IPS-18c (cell line): ENCODE measurements at regions not wholly inside any gene's neighbourhood (a gene's known extent, or its start where the extent isn't known, plus 50 kb on each side); places are given as distances from the start of the nearest gene placed in this dataset.

Source experiments
- H3K4me3 ChIP-seq: 2 replicates; pipeline ENCODE4 v1.7.0; 2013; ENCODE audit warnings: low read depth, mild to moderate bottlenecking, low read length, moderate library complexity; ENCODE audit not compliant: insufficient read depth
- H3K9me3 ChIP-seq: one replicate; pipeline ENCODE4 v1.6.1; 2013; ENCODE audit warnings: mild to moderate bottlenecking, low read length, moderate library complexity; ENCODE audit not compliant: control insufficient read depth, insufficient read depth

DNA sequence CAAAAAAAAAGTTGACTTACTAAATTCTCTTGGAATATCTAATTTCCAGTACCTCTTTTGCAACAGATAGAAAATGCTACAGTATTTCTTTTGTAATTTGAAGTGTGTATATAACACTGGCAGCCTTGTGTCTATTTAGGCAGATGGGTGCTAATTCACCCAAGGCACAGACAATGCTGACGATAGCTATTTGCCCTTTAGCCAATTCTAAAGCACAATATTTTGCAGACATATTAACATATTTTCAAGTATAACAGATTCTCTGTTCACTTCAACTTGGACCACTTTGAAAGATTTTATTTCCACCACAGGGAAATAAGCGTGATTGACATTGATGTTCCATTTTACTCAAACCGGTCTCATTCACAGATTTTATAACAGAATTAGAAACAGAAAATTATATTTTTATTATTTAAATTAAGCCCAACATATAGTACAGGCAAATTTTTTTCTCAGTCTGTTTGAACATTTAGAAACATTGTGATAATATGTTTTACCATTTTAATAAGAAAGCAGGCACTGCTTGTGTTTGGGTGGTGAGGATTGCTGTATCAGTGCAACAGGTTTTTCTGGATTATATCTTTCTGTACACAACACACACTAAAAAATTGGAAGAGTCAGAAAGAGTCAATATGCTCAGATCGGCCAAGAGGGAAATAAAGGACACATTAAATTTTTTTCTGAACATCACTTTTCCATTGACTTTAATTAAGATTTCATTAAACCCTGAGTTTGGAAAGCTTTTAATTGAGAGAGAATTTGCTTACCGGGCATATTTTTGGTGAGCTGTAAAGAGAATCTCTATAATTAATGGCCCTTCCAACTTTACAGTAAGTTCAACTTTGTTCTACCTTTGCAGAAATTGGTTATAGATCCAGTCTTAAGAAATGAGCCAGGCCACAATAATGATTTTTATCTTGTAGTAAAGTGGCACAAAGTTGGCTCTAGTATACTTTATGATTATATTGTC, 327.3 kb upstream of the NR2F2 start:
- no peaks in the 10 kb centered on the region for H3K9me3 ChIP-seq

GRCh38 chr15:96005906-96006305, 324.6 kb upstream of the NR2F2 start:
- Histone ChIP-seq H3K9me3 (no peaks in the 10 kb centered on the region), H3K4me3 (no peak overlapping the region)

More for the DNA sequence above, 327.3 kb upstream of the NR2F2 start:
- H3K4me3 ChIP-seq: no peak overlapping the region

- H3K9me3 ChIP-seq: no peaks in the 10 kb centered on the region
- no peak overlapping the region for H3K4me3 ChIP-seq
Measured at GRCh38 chr15:96011136-96011535, 319.4 kb upstream of the NR2F2 start.

- no peak overlapping the region for H3K4me3 ChIP-seq
- no peaks in the 10 kb centered on the region for H3K9me3 ChIP-seq
Measured at GRCh38 chr15:96014939-96015338, 315.6 kb upstream of the NR2F2 start.

GRCh38 chr15:96019114-96019513, 311.4 kb upstream of the NR2F2 start:
- H3K4me3 ChIP-seq: no peak overlapping the region
- no peaks in the 10 kb centered on the region for H3K9me3 ChIP-seq

DNA sequence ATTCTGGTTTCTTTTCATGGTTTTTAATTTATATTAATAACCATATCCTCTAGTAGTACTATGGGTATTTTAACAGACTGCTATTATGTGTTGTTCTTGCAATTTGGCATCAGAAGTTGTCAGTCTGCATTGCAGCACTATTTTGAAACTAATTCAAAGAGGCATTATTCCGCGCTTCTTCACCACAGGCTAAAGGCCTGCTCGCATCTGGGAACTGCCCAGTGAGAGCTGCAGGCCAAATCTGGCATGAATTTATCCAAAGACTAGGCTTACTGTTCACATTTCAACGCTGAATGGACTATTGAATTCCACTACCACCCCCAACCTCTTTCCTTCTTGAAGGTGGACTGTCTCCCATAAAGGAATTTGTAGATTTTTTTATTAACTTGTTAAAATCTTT, 310.4 kb upstream of the NR2F2 start:
- H3K9me3 ChIP-seq: no peaks in the 10 kb centered on the region

DNA sequence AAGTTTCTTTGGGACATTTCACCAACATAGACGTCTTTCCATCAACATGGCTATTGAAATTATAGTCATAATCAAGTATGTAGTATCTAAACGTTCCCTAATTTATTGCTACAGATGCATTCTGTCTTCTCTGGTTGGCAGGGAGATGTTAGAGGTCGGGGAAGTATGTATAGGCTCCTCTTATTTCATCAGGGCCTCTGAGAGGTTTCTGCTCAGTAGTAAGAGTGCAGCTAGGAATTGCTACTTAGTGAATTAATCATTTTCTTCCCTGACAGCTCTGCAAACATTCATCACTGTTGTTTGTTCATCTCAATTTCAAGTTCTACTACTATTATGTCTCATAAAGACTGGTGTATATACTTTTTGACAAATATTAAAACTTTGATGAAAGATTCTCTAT, 309.7 kb upstream of the NR2F2 start:
- Histone ChIP-seq H3K9me3 (no peaks in the 10 kb centered on the region), H3K4me3 (no peak overlapping the region)

More for the DNA sequence above, 310.4 kb upstream of the NR2F2 start:
- no peak overlapping the region for H3K4me3 ChIP-seq

DNA sequence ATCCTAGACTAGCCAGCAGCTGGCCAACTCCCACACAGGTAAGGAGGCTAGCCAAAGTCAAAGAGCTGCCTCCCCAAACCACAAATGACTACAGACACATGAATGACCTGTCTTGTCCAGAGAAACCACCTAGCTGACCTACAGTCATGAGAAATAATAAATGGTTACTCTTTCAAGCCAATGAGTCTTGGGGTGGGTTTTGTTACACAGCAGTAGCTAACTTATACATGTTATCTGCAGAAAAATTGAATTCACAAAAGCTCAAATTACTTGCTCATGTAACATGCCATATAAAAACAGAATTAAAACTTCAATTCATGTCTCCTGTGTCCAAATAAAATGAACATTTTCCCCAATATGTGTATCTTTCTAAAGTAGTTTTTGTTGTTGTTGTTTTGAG, 307.4 kb upstream of the NR2F2 start:
- Histone ChIP-seq H3K9me3 (no peaks in the 10 kb centered on the region), H3K4me3 (no peak overlapping the region)

DNA sequence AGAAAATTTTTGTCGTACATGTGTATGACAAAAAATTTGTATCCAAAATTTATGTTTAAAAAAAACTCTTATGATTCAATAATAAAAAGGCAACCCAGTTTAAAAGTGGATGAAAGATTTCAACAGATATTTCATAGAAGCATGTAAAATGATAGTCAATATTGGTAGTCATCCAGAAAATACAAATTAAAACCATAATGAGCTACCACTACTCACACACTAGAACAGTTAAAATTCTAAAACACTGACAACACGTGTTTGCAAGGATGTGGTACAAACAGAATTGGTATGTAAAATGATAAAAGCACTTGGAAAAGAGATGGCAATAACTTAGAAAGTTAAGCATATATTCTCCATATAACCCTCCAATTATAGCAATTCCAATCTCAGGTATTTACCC, 303.0 kb upstream of the NR2F2 start:
- Histone ChIP-seq H3K4me3 (no peak overlapping the region), H3K9me3 (no peaks in the 10 kb centered on the region)

- H3K9me3 ChIP-seq: no peaks in the 10 kb centered on the region
- H3K4me3 ChIP-seq: no peak overlapping the region
Measured at GRCh38 chr15:96028620-96029019, 301.9 kb upstream of the NR2F2 start.

DNA sequence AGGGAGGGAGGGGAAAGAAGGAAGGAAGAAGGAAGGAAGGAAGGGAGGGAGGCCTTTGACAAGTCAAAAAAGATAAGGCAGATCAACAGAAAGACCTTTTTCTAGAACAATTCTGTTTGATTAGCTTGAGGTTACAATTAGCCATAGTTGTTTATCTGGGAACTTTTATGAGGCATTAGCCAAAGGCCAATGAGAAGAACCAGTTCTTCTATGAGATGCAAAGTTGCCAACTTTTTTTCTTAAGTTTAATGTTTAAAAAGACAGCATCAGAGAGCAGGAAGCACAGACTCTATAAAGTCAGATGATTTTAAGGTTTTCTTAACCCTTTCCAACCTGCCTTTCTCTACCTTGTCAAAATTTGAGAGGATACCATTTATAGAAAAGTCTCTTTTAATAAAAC, 301.3 kb upstream of the NR2F2 start:
- Histone ChIP-seq H3K9me3 (no peaks in the 10 kb centered on the region), H3K4me3 (no peak overlapping the region)

DNA sequence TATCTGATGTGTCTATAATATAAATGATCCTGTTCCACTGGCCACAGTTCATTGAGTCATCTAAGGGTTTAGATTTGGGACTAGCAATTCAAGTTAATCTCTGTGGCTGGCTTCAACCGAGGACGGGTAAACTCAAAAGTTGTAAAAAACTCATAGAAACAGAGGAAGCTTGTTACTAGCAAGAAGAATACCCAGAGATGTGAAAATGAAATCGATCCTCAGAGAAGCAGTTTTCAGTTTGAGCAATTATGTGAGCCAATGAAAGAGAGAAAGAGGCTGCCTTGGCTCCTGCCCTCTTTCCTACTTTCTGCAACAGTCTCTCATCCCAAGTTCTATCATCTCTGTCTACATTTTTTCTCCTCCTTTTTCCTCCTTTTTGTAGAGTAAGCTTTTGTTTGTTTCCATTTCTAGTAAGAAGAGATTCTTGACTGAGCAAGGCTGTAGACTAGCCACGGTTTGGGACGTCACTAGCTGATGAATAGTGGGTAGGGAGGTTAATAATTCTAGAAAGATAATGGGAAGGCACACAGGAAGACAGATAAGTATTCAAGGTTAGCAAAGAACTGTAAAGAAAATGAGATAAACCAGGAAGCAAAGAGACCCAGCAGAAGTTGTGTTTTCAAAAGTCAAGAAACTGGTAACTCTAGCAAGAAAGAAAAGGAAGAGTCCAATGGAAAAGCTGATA, 298.9 kb upstream of the NR2F2 start:
- Histone ChIP-seq H3K9me3 (no peaks in the 10 kb centered on the region), H3K4me3 (no peak overlapping the region)

DNA sequence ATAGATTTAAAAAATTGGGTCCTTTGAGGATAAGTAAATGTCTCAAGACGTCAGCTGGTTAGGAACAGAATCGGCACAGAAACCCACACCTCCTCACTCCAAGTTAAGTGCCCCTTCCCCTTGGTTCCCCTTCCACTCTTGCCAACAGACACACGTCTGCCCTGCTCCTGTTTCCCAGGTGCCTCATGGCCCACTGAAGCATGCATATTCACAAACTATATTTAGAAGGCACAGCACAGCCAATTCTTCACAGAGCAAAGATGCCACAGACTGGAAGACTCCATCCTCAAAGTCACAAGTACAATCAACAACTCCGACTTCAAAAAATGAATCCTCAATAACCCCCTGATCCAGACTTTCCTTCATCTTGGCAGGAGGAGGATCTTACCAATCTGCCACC, 295.4 kb upstream of the NR2F2 start:
- Histone ChIP-seq H3K9me3 (no peaks in the 10 kb centered on the region), H3K4me3 (no peak overlapping the region)

- H3K9me3 ChIP-seq: no peaks in the 10 kb centered on the region
- H3K4me3 ChIP-seq: no peak overlapping the region
Measured at GRCh38 chr15:96035635-96036034, 294.9 kb upstream of the NR2F2 start.

DNA sequence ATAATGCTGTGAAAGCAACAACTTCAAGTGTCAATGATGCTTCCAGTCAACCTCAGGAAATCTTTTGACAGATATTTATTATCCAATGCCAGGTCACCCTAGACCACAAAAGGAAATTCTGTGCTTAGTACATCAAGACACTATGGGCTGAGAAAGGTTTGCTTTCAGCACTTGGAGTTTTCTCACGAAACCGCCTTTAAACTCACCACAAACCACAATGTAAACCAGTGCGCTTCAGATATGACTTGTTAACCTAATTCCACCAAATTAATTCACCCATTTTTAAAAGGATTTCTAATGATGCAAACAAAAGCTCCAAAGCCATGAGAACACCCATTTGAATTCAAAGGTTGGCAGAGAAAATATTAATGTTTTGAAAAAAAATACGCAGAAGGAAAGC, 292.9 kb upstream of the NR2F2 start:
- no peaks in the 10 kb centered on the region for H3K9me3 ChIP-seq
- no peak overlapping the region for H3K4me3 ChIP-seq

DNA sequence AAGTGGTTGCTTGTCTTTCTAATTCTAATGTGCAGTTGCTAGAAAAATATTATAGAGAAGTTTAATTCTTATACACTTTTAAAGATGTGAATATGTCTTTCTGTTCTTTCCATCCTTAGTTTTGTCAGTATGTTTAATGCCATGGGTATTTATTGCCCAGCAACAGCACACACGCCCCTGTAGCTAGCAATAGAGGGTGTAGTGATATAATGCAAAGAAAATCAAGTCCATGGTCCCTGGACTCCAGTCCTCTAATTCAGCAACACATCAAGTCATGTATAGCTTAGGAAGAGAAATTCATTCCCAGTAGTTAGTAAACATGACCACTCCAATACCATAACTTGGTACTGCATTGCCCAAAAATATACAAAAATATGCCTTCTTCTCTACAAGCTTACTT, 292.4 kb upstream of the NR2F2 start:
- no peak overlapping the region for H3K4me3 ChIP-seq
- H3K9me3 ChIP-seq: no peaks in the 10 kb centered on the region

- no peaks in the 10 kb centered on the region for H3K9me3 ChIP-seq
- H3K4me3 ChIP-seq: no peak overlapping the region
Measured at GRCh38 chr15:96038650-96039049, 291.9 kb upstream of the NR2F2 start.

DNA sequence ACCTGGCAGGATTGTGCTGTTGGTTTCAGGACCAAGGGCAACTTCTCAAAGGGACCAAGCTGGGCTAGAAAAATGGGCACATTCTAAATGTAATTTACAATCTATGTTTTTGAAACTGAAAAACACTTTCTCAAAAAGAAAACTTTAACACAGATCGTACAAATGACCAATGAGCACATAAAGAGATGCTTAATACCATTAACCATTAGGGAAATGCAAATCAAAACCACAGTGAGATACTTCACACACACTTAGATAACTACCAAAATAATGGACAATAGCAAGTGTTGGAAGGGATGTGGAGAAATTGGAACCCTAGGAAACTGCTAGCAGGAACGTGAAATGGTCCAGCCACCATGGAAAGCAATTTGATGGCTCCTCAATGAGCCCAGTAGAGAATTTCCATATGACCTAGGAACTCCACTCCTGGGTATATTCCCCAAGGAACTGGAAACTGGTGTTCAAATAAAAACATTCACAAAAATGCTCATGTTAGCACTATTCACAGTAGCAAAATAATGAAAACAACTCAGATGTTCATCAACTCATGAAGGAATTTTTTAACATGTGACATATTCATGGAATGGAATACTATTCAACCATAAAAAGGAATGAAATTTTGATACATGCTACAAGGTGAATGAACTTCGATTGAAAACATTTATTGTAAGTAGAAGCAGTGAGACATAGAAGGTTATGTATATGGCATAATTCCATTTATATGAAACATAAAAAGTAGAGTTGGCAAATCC, 288.3 kb upstream of the NR2F2 start:
- Histone ChIP-seq H3K9me3 (no peaks in the 10 kb centered on the region), H3K4me3 (no peak overlapping the region)
